ENCODE measurements at regions not wholly inside any gene's neighbourhood (a gene's known extent, or its start where the extent isn't known, plus 50 kb on each side); places are given as distances from the start of the nearest gene placed in this dataset.

DNA sequence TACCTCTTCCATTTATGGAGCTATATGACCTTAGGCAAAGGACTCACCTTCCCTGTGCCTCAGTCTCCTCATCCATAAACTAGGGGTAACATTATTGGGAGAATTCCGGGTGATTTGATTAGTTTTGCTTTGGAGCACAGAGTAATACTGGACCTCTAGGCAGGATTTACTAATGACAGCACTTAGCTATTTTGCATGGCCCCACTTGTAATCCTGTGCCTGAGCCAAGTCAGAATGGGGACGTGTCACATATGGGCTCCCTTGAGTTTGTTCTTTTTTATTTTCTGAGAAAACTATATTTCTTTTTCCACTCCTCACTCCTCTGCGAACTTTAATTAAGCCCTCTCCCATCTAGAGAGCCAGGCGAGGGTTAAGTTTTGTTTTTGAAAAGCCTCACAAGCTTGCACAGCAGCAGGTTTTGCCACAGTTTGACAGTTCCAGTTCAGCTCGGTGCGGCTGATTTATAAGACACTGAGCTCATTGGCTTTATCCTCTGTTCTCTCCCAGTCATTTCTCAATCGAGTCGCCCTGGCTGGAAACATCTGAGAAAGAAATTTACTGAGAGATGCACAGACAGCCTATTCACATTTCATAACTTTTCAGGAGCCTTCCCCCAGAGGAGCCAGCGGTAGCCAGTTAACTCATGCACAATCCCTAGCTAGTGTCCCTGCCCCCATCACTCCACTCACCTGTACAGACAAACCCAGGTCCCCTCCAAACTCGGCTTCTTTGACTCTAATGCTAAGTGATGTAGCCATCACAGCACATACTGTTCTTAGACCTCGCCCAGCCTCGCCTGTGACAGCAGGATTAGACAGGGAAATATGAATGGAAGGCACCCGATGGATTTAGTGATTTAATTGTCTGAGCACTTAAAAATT is 441.9 kb upstream of the NPVF start:
- ChIA-PET CTCF (no interaction called here), POLR2A (no interaction called here)
- TF ChIP-seq, protein P1, sequence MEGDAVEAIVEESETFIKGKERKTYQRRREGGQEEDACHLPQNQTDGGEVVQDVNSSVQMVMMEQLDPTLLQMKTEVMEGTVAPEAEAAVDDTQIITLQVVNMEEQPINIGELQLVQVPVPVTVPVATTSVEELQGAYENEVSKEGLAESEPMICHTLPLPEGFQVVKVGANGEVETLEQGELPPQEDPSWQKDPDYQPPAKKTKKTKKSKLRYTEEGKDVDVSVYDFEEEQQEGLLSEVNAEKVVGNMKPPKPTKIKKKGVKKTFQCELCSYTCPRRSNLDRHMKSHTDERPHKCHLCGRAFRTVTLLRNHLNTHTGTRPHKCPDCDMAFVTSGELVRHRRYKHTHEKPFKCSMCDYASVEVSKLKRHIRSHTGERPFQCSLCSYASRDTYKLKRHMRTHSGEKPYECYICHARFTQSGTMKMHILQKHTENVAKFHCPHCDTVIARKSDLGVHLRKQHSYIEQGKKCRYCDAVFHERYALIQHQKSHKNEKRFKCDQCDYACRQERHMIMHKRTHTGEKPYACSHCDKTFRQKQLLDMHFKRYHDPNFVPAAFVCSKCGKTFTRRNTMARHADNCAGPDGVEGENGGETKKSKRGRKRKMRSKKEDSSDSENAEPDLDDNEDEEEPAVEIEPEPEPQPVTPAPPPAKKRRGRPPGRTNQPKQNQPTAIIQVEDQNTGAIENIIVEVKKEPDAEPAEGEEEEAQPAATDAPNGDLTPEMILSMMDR (IDR thresholded peaks at IDR 0.05; ENCODE audit: insufficient read depth, low read length, missing control alignments) = no peak
- H3K4me3 ChIP-seq (ENCODE audit: low read depth, low read length) = no peak overlapping the region
- DNase-seq (ENCODE audit: low read depth, low spot score) = no peak

DNA sequence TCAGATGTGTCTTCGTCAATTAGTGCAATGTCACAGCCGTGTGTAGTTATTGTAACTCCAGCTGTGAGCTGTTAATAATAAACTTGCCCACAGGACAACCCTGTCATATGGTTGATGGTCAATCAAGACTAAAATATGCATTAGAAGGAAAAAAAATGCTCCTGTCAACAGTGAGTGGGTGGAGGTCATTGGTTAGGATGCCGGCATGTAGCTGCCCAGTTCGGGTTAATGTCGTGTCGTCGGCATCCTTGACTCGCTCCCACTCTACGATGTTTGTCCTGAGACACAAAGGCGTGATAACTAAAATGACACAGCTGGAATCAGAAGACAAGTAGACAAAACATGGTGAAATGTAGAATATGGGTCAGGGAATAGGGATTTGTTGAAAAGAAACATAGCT is 442.8 kb upstream of the NPVF start:
- H3K4me3 ChIP-seq (ENCODE audit: low read depth, low read length) = no peak overlapping the region
- ChIA-PET CTCF (no interaction called here), POLR2A (no interaction called here)
- no peak for DNase-seq (ENCODE audit: low read depth, low spot score)
- TF ChIP-seq, protein P1 (IDR thresholded peaks at IDR 0.05; ENCODE audit: insufficient read depth, low read length, missing control alignments) = no peak

DNA sequence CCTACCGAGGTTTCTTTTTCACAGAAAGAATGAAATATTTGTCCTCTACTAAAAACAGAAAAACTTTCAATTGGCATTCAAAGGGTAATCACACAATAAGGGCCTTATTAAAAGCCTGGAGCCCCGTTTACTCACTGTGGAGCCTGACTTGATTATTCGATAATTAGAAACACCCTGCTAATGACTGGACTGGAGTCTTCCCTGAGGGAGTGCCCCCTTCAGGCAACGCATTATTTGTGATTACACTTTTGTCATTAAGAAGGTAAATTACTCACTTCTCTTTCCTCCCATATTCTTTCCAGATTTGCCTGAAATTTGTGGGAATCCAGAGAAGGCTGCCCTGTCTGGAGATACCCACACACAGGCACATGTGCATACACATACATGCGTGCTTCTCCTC is 444.2 kb upstream of the NPVF start:
- TF ChIP-seq, protein P1 (IDR thresholded peaks at IDR 0.05; ENCODE audit: insufficient read depth, low read length, missing control alignments) = no peak
- CTCF ChIA-PET = interaction anchor here (0.6 kb wide), 1 partner anchor 174 kb away, joined by 3 read pairs; no protein-coding TSS in a partner anchor
- POLR2A ChIA-PET = no interaction called here
- no peak overlapping the region for H3K4me3 ChIP-seq (ENCODE audit: low read depth, low read length)
- no peak for DNase-seq (ENCODE audit: low read depth, low spot score)

DNA sequence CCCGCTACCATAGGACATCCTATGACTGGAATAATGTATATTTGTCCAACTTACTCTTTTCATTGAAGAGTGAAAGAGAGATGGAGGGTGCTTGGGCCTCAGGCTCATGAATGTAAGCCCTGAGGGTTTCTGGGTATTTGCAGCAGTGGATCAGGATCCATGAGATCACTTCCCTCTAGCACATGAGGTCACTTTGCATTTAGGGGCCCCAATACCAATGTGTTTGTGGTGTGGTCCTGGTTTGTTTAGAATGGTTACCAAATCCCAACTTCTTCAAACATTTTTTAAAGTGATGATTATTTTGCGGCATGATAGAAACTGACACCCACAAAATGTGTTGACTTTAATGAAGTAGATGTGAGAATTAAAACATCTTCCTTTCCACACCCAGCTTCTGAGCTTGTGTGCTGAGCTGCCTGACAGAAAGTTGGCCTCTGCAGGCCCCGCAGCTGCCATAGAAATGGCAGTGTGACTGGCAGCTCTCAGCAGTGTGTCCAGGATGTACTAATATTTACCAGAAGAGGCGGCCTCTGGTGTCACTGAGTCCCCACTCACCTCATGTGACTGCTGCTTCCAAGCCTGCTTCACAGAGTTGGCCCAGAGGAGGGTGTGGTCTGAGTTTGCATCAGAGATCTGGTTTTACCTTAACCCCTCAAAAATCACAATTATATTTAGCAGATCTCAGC is 447.6 kb upstream of the NPVF start:
- H3K4me3 ChIP-seq (ENCODE audit: low read depth, low read length) = no peak overlapping the region
- CTCF ChIA-PET = no interaction called here
- POLR2A ChIA-PET = no interaction called here
- no peak for DNase-seq (ENCODE audit: low read depth, low spot score)
- TF ChIP-seq, protein P1 (IDR thresholded peaks at IDR 0.05; ENCODE audit: insufficient read depth, low read length, missing control alignments) = no peak

DNA sequence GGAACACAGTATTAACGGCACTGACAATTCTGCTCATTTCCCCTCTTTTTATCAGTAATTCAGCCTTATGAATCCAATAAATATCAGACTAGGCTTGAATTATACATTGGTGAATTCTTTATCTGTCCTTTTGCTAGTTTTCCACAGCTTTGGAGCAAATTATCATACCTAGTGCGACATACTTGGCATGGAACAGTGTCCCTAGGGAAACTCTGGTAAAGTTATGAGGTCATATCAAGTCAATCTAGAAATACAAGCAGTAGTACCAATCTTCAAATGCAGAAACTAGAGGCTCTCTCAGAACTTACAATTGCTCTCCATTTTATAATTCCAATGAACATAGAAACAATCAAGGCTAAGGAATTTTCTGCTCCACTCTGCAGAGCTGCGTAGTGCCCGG is 449.3 kb upstream of the NPVF start:
- DNase-seq (ENCODE audit: low read depth, low spot score) = no peak
- H3K4me3 ChIP-seq (ENCODE audit: low read depth, low read length) = no peak overlapping the region
- CTCF ChIA-PET = no interaction called here
- POLR2A ChIA-PET = no interaction called here
- TF ChIP-seq, protein P1 (IDR thresholded peaks at IDR 0.05; ENCODE audit: insufficient read depth, low read length, missing control alignments) = no peak

DNA sequence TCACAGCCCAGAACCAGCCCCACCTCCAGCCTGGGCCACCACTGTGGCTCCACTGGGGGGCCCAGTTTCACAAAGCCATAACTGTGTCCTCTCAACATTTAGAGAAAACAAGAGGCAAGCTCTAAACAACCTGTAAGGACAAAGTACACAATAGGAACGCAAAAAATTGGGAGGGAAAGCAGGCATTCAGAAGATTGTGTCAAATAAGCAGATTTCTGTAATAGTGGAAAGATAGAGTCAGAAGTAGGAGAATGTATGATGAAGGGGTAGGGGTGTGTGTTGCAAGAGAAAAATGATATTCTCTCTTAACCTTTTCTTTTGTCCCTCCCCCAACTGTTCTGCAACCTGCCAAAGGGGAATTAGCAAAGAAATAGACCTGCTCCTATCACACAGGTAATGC is 449.9 kb upstream of the NPVF start:
- TF ChIP-seq, protein P1 (IDR thresholded peaks at IDR 0.05; ENCODE audit: insufficient read depth, low read length, missing control alignments) = no peak
- DNase-seq (ENCODE audit: low read depth, low spot score) = no peak
- CTCF ChIA-PET = no interaction called here

More for the DNA sequence above, 449.9 kb upstream of the NPVF start:
- H3K4me3 ChIP-seq (ENCODE audit: low read depth, low read length) = no peak overlapping the region
- POLR2A ChIA-PET = no interaction called here

Measured in AG04449 (cell line).